NCI-H345 treated with DMSO at 0.1 percent for 48 hours (cell line): ENCODE measurements at regions not wholly inside any gene's neighbourhood (a gene's known extent, or its start where the extent isn't known, plus 50 kb on each side); places are given as distances from the start of the nearest gene placed in this dataset.

Experiments
- DNase-seq: peaks from one replicate; lab custom pipeline; 2025; ENCODE audit not compliant: unreplicated experiment; lab: John Stamatoyannopoulos, UW

GRCh38 chr12:97267594-97268202 is 194.9 kb upstream of the RMST start:
- no peak for DNase-seq

DNA sequence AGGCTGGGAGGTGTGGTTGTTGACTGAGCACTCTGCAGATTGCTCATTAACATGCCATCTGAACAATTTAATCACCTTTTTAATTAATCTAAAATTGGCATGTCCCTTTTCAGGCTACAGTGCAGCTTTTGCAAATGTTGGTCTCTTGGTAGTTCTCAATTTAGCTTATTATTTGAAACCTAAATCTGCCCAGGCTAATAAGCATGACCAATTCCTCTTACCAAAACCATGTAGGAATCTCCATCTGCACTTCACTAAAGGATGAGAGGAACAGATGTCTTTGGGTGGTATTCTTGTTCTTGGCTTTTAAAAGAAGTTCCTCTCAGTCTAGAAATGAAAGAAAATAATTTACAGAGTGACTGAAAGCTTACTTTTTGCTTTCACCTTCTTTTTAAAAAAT is 190.1 kb upstream of the RMST start:
- DNase-seq = no peak

DNA sequence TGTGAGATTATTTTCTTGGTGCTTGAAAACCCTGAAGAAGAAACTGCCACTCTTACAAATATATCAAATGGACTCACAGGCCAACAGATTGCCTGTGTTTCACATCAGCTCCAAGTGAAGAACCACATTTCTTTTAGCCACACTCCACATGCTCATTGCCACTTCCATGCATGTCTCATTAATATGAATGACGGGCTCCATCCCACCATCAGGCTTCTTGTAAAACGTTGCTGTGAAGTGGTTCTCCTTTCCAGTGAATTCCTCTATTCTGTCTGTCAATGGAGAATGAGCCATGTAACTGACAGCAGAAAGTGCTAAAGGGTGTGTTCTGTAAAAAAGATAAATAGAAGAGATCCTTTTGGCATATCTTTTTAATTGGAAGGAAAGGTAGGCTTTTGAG is 188.2 kb upstream of the RMST start:
- DNase-seq = no peak

- DNase-seq = peak; percentile 8
Observed at GRCh38 chr12:97275256-97275655, 187.3 kb upstream of the RMST start.

DNA sequence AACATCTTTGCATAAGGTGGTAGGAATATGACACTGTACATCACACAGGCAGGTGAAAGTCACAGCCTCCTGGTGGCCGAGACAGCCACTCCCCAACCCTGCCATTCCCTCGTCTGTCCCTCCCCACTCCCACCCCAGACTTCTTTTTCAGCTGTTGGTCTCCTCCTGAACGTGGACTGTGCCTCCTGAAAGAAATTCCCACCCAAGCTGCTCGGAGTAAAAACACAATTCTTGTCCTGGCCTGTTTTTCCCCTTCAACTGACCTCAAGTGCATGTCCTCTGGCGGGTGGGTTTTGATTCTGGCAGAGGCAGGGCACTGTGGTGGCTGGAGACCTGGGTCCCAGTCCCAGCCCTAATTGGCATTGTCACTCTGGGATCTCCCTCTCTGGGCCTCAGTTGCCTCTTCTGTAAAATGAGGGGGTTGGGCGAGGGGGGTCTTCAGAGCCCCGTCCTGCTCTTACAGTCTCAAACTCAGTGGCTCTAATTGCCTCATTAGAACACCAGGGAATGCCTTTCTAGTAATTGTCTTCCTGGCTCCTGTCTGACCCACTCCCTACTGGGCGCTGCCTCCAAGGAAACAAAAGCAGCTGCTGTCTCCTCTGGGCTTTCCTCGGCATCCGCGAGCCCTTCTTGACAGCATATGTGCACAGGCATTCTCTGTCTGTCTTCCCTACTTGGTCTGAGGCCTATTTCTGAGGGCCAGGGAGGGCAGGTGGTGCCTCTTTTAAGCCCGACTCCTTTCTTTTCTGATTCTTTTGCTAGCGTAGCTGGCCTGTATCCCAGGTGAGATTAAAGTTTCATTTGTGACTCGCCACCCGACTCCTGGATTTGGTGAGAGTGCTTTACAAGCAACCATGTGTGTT is 186.6 kb upstream of the RMST start:
- no peak for DNase-seq

GRCh38 chr12:97276661-97277429 is 185.8 kb upstream of the RMST start:
- peak; percentile 14 for DNase-seq

DNA sequence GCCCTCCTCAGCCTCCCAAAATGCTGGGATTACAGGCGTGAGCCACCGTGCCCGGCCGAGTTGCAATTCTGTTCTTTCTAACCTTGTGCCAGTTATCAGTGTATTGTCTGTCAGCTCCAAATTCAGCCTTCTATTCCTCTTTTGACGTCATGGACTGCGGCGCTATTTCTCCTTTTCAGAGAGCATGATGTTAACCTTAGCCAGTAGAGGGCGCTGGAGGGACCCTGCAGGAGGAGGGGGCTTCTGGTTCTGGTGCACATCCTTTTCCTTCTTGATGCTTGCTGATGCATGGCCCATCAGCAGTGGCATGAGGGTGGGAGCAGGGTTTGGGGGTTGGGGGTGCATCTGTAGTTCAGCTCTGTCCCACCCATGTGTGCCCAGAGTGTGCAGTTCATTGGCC is 179.3 kb upstream of the RMST start:
- no peak for DNase-seq

DNA sequence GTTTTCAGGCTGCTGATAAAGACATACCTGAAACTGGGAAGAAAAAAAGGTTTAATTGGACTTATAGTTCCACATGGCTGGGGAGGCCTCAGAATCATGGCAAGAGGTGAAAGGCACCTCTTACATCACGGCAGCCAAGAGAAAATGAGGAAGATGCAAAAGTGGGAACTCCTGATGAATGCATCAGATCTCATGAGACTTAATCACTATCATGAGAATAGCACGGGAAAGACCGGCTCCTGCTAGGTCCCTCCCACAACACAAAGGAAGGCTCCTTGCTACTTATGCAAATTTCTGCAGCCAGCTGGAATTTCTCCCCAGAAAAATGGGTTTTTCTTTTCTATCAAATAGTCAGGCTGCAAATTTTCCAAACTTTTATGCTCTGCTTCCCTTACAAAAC is 174.1 kb upstream of the RMST start:
- DNase-seq = no peak

- DNase-seq = no peak
Observed at GRCh38 chr12:97292588-97292987, 170.0 kb upstream of the RMST start.

DNA sequence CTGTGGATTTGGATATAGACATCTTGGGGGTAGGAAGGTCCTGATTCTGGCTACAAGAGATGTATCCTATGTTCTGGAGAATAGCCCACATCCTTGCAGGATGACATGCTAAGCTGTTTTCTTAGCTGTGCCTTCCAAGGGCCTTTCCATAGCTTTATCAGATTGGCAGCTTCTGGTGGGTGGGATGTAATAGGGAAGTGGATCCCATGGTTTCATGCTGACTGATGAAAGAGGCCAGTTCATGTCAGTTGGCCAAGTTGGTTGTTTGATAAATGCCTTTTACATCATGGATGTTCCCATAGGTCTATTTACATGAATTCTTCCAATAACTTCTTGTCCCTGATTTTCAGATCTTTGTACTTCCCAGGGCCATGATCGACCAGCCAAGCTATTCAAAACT is 169.1 kb upstream of the RMST start:
- no peak for DNase-seq

GRCh38 chr12:97299847-97300246 is 162.8 kb upstream of the RMST start:
- no peak for DNase-seq

DNA sequence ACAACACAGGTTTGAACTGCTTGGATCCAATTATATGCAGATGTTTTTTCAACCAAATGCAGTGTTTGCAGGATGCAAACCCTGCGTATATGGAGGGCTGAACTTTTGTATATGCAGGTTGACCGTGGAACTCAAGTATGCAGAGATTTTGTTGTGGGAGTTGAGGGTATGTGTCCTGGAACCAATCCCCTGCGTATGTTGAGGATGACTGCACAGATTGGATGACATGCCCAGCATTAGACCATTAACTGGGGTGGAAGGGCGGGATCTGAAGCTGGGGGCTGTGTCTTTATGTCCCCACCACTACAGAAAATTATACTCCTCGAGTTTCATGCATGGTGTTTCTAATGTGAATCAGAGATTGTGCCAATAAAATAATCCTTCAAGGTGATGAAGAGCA is 162.2 kb upstream of the RMST start:
- no peak for DNase-seq

GRCh38 chr12:97300891-97301290 is 161.7 kb upstream of the RMST start:
- no peak for DNase-seq

DNA sequence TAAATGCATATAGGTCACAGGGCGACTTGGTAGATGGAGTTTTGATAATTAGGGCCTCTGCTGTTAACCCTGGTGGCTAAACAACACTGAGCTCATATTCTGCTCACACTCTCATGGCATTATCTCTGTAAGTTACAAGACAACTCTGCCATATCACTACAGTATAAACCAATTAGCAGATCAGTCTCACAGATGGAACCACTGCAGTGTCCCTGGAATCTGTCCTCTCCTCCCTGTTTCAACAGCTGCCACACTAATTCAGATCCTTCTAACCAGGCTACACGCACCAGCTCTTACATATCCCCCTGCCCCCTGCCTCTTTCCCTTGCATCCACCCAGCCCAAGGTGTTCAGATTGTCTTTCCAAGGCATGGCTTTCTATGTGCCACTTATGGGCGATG is 161.0 kb upstream of the RMST start:
- no peak for DNase-seq

DNA sequence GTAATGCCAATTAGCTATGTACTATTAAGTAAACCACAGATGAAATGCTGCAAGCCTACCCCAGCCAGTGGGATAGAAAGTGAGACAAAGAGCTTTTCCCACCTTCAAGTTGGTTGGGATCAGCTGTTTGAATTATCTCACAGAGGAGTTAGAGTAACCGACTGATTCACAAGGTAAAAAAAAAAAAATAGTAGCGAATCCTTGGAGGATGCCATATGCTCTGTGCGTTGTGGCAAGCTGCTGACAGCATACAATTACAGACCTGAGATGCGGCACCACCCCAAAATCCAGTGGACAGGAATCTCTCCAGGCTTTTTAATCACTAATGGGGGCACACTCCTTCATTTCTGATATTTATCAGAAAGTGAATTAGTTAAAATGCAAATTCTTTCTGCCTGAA is 157.0 kb upstream of the RMST start:
- no peak for DNase-seq

GRCh38 chr12:97306147-97306546 is 156.5 kb upstream of the RMST start:
- DNase-seq = no peak

DNA sequence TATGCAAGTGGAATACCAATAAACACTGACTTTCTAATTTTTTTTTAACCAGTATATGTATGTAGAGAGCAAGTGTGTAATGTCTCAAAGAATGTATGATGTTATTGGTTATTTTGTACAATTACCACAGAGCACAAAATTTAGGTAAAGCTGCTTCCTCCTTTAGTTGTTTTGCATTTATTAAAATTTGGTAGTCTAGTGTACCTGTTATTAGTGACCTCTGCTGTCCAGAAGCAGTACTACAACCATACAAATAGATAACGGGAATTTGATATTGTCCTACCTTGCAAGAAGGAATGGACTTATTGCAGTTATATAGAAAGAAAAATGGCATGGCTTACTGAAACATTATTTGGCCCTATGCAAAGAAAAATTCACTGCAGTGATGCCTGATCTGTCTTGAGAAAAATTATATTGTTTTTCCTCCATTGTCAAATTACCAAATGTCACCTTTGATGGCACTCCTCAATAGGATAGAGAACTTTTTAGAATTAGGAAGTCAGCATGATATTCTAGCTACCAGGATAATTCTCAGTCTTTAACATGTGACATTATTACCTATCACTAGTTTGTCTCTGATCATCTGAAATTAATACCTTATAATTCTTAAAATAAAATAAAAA is 153.9 kb upstream of the RMST start:
- peak; percentile 10 for DNase-seq

GRCh38 chr12:97309921-97310320 is 152.7 kb upstream of the RMST start:
- DNase-seq = no peak

DNA sequence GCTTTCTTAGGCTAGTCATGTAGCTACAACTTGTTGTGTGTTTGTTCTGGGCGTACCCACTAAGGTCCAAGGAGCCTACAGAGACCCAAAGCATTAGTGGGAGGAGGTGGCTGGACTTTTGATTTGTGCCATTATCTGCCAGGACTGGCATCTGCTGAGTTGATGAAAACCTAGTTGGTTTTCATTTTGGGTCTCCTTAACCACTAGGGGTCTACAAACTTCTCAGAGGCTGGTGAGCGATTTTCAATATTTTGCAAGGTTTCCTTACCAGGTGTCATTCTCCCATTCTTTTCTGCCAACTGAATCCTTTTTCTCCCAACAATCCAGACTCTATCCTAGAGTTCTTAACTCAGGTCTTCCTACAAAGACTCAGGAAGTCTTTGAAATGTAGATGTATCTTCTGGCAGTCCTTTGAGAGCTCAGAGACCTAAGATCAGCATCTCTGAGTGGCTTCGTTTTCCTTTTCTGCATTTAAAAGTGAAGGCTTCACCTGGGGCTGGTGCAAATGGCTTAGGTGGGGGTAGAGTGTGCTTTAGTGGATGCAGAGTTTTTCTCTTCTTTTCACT is 150.0 kb upstream of the RMST start:
- DNase-seq = no peak

- no peak for DNase-seq
Observed at GRCh38 chr12:97313471-97314190, 149.0 kb upstream of the RMST start.

DNA sequence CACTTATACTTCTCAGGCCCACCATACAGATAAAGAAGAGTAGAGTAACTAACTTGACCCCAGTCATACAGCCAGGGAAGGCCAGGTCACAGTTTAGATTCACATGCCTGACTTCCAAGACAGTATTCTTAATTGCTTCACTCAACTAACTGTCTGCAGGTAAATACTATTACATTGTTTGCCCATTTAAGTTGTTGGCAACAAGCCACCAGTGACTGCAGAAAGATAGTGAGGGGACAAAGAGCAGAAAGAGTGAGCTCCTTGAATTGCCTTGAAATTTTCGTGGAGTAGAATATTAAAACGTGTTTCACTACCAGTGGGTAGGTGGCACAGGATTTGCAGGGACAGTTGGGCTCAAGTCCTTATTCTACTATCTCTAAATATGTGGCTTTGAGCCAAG is 146.3 kb upstream of the RMST start:
- no peak for DNase-seq
